H9 (cell line): ENCODE measurements at regions not wholly inside any gene's neighbourhood (a gene's known extent, or its start where the extent isn't known, plus 50 kb on each side); places are given as distances from the start of the nearest gene placed in this dataset.

Source experiments
- DNase-seq: peaks from one replicate; pipeline ENCODE4 v3.0.0-alpha.2; 2017
- H2AFZ ChIP-seq: one replicate; pipeline ENCODE4 v1.6.1; 2013; ENCODE audit warnings: mild to moderate bottlenecking, low read length, control low read depth, moderate library complexity
- H2AK5ac ChIP-seq: 2 replicates; pipeline ENCODE4 v1.6.1; 2013; ENCODE audit warnings: low read length, control low read depth, mixed read lengths; ENCODE audit not compliant: insufficient read length
- H2BK120ac ChIP-seq: one replicate; pipeline ENCODE4 v1.6.1; 2013; ENCODE audit warnings: low read depth, mild to moderate bottlenecking, low read length, control low read depth, inconsistent platforms; ENCODE audit not compliant: poor library complexity, severe bottlenecking
- H2BK12ac ChIP-seq: 2 replicates; pipeline ENCODE4 v1.6.1; 2013; ENCODE audit warnings: low read length, control low read depth, mixed read lengths, low read depth; ENCODE audit not compliant: insufficient read length
- H2BK15ac ChIP-seq: 2 replicates; pipeline ENCODE4 v1.6.1; 2013; ENCODE audit warnings: low read depth, low read length, control low read depth
- H2BK20ac ChIP-seq: one replicate; pipeline ENCODE4 v1.6.1; 2013; ENCODE audit warnings: low read depth, mild to moderate bottlenecking, low read length, control low read depth, inconsistent platforms; ENCODE audit not compliant: poor library complexity, severe bottlenecking
- H2BK5ac ChIP-seq: 2 replicates; pipeline ENCODE4 v1.6.1; 2013; ENCODE audit warnings: low read length, control low read depth, mixed read lengths; ENCODE audit not compliant: insufficient read length
- H3K14ac ChIP-seq: 2 replicates; pipeline ENCODE4 v1.6.1; 2013; ENCODE audit warnings: low read length, control low read depth; ENCODE audit not compliant: insufficient read depth
- H3K18ac ChIP-seq: 2 replicates; pipeline ENCODE4 v1.6.1; 2013; ENCODE audit warnings: low read depth, mild to moderate bottlenecking, mixed read lengths, low read length, control low read depth; ENCODE audit not compliant: insufficient read length
- H3K23ac ChIP-seq: 2 replicates; pipeline ENCODE4 v1.6.1; 2013; ENCODE audit warnings: low read length, control low read depth, mixed read lengths, low read depth; ENCODE audit not compliant: insufficient read length
- H3K23me2 ChIP-seq: 2 replicates; pipeline ENCODE4 v1.6.1; 2013; ENCODE audit warnings: low read depth, mild to moderate bottlenecking, mixed read lengths, low read length, control low read depth; ENCODE audit not compliant: insufficient read length, poor library complexity, severe bottlenecking
- H3K27ac ChIP-seq: 2 replicates; pipeline ENCODE4 v1.5.1; 2013; ENCODE audit warnings: low read length, control low read depth, mixed read lengths, low read depth; ENCODE audit not compliant: insufficient read length
- H3K27me3 ChIP-seq: 2 replicates; pipeline ENCODE4 v1.6.1; 2013; ENCODE audit warnings: low read length, control low read depth, inconsistent platforms; ENCODE audit not compliant: insufficient read depth
- H3K4ac ChIP-seq: 2 replicates; pipeline ENCODE4 v1.6.1; 2013; ENCODE audit warnings: low read depth, mild to moderate bottlenecking, control low read depth, inconsistent platforms, low read length, moderate library complexity
- H3K4me1 ChIP-seq: 2 replicates; pipeline ENCODE4 v1.6.1; 2013; ENCODE audit warnings: low read length, control low read depth, inconsistent platforms; ENCODE audit not compliant: insufficient read depth
- H3K4me2 ChIP-seq: 2 replicates; pipeline ENCODE4 v1.6.1; 2013; ENCODE audit warnings: low read length, control low read depth, mixed read lengths; ENCODE audit not compliant: insufficient read length, insufficient read depth
- H3K56ac ChIP-seq: 2 replicates; pipeline ENCODE4 v1.6.1; 2013; ENCODE audit warnings: low read depth, mild to moderate bottlenecking, mixed read lengths, low read length, control low read depth; ENCODE audit not compliant: insufficient read length
- H3K79me1 ChIP-seq: 2 replicates; pipeline ENCODE4 v1.6.1; 2013; ENCODE audit warnings: low read depth, mild to moderate bottlenecking, moderate library complexity, low read length, control low read depth, inconsistent platforms; ENCODE audit not compliant: insufficient read depth, poor library complexity, severe bottlenecking
- H3K79me2 ChIP-seq: 2 replicates; pipeline ENCODE4 v1.6.1; 2013; ENCODE audit warnings: low read length, control low read depth, inconsistent platforms; ENCODE audit not compliant: insufficient read depth
- H3K9ac ChIP-seq: 2 replicates; pipeline ENCODE4 v1.6.1; 2013; ENCODE audit warnings: low read length, control low read depth, mixed read lengths; ENCODE audit not compliant: insufficient read length; ENCODE audit errors: extremely low read depth
- H3K9me3 ChIP-seq: one replicate; pipeline ENCODE4 v1.6.1; 2013; ENCODE audit warnings: low read depth, low read length, inconsistent platforms; ENCODE audit not compliant: control insufficient read depth
- H3T11ph ChIP-seq: one replicate; pipeline ENCODE4 v1.6.1; 2013; ENCODE audit warnings: mild to moderate bottlenecking, low read length, control low read depth, inconsistent platforms
- H4K20me1 ChIP-seq: one replicate; pipeline ENCODE4 v1.6.1; 2013; ENCODE audit not compliant: control insufficient read depth, insufficient read length, insufficient read depth
- H4K5ac ChIP-seq: 2 replicates; pipeline ENCODE4 v1.6.1; 2013; ENCODE audit warnings: low read depth, mild to moderate bottlenecking, mixed read lengths, low read length, control low read depth; ENCODE audit not compliant: insufficient read length
- H4K8ac ChIP-seq: replicated peaks from 2 replicates; pipeline ENCODE4 v1.6.1; 2013; ENCODE audit warnings: low read length, control low read depth, mixed read lengths, low read depth; ENCODE audit not compliant: insufficient read length
- H4K91ac ChIP-seq: 2 replicates; pipeline ENCODE4 v1.6.1; 2013; ENCODE audit warnings: low read depth, mild to moderate bottlenecking, moderate library complexity, mixed read lengths, low read length, control low read depth; ENCODE audit not compliant: insufficient read length
- H3K27ac Mint-ChIP-seq, 3 experiments: 2 replicates in 2 of 3; 3 replicates in 1 of 3; pipeline ENCODE4 v1.8.0; 2020 to 2021; ENCODE audit warnings: mixed read lengths in 3 of 3, mild to moderate bottlenecking in 1 of 3, moderate library complexity in 1 of 3
- H3K27me3 Mint-ChIP-seq: 2 replicates; pipeline ENCODE4 v1.8.0; 2021; ENCODE audit warnings: low read depth, mild to moderate bottlenecking, moderate library complexity, mixed read lengths
- H3K36me3 Mint-ChIP-seq, 3 experiments: 2 replicates in 2 of 3; 3 replicates in 1 of 3; pipeline ENCODE4 v1.8.0; 2020 to 2021; ENCODE audit warnings: low read depth in 3 of 3, mixed read lengths in 3 of 3; ENCODE audit not compliant: insufficient read depth in 1 of 3
- H3K4me1 Mint-ChIP-seq, 2 experiments: 2 replicates each; pipeline ENCODE4 v1.8.0; 2020; ENCODE audit warnings: mixed read lengths in 2 of 2
- H3K4me3 Mint-ChIP-seq, 2 experiments: 2 replicates in 1 of 2; 3 replicates in 1 of 2; pipeline ENCODE4 v1.8.0; 2020 to 2021; ENCODE audit warnings: mild to moderate bottlenecking in 2 of 2, mixed read lengths in 2 of 2, moderate library complexity in 1 of 2
- H3K9me3 Mint-ChIP-seq, 2 experiments: 2 replicates in 1 of 2; 3 replicates in 1 of 2; pipeline ENCODE4 v1.8.0; 2020; ENCODE audit warnings: mild to moderate bottlenecking in 2 of 2, mixed read lengths in 2 of 2, moderate library complexity in 1 of 2
- WGBS: extraction: QIAGEN DNeasy Blood & Tissue Kit; methylation state at CpG from one replicate; pipeline ENCODE4 v1.1.7; 2013; ENCODE audit warnings: missing lambda C conversion rate, low lambda C conversion rate, mixed read lengths; ENCODE audit not compliant: insufficient read length; ENCODE audit errors: extremely low coverage; 5-methylcytosine and 5-hydroxymethylcytosine counted together
- TF ChIP-seq, protein P1 (sequence below): fragments of 200-600 bp; sonication (generic); conservative IDR thresholded peaks from 3 replicates; pipeline ENCODE4 v1.8.0; 2021; ENCODE audit warnings: antibody characterized with exemption, mild to moderate bottlenecking

DNA sequence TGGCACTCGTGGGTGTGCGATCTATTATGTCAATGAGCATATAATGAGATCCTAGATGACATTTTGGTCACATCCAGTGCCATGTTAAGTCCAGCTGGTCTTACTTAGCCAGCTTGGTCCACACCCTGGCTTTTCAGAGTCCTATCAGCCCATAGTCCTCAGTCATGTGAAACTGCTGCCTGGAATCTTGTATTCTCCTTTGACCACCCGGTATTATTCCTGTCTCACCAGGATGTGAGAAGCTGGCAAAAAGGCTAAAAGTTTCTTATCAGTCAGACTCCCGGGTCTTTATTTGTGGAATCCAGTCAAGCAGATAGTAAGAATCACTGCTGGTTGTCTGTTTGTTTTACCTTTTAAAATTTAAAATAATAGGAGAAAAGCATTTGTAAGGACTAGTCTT is 705.6 kb upstream of the GHITM start:
- no peak overlapping the region for H3K4ac ChIP-seq
- no peak overlapping the region for H2BK15ac ChIP-seq
- H3K4me1 ChIP-seq, result no peaks in the 10 kb centered on the region; the same call in none of the 2 replicates
- no peaks in the 10 kb centered on the region for H3K27me3 Mint-ChIP-seq
- H3K36me3 Mint-ChIP-seq, result peaks cover 12 to 20% (median 12%) of the 10 kb centered on the region in 3 experiments
- H2AFZ ChIP-seq, result no peak overlapping the region
- no peak overlapping the region for H3K18ac ChIP-seq
- no peak overlapping the region for H2BK20ac ChIP-seq
- TF ChIP-seq, protein P1, sequence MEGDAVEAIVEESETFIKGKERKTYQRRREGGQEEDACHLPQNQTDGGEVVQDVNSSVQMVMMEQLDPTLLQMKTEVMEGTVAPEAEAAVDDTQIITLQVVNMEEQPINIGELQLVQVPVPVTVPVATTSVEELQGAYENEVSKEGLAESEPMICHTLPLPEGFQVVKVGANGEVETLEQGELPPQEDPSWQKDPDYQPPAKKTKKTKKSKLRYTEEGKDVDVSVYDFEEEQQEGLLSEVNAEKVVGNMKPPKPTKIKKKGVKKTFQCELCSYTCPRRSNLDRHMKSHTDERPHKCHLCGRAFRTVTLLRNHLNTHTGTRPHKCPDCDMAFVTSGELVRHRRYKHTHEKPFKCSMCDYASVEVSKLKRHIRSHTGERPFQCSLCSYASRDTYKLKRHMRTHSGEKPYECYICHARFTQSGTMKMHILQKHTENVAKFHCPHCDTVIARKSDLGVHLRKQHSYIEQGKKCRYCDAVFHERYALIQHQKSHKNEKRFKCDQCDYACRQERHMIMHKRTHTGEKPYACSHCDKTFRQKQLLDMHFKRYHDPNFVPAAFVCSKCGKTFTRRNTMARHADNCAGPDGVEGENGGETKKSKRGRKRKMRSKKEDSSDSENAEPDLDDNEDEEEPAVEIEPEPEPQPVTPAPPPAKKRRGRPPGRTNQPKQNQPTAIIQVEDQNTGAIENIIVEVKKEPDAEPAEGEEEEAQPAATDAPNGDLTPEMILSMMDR, result no peak
- H4K8ac ChIP-seq, result no peak overlapping the region
- no peak overlapping the region for H3K27ac ChIP-seq
- no peaks in the 10 kb centered on the region for H3K27me3 ChIP-seq
- H3K9me3 Mint-ChIP-seq, result peaks cover 10 to 23% of the 10 kb centered on the region in 2 experiments
- H2AK5ac ChIP-seq, result no peak overlapping the region
- H2BK120ac ChIP-seq, result no peak overlapping the region
- H3K23me2 ChIP-seq, result no peaks in the 10 kb centered on the region
- no peak overlapping the region for H3T11ph ChIP-seq
- no peaks in the 10 kb centered on the region for H3K79me1 ChIP-seq
- no peak overlapping the region for H3K9ac ChIP-seq
- no peak overlapping the region for H3K4me2 ChIP-seq
- no CpG with 5 or more reads among the region's 4 CpGs for WGBS
- H3K27ac Mint-ChIP-seq, result no peak overlapping the region
- no peak overlapping the region for H3K4me3 Mint-ChIP-seq
- H2BK5ac ChIP-seq, result no peak overlapping the region
- peaks cover 20 to 33% of the 10 kb centered on the region in 2 experiments for H3K4me1 Mint-ChIP-seq
- no peak overlapping the region for H2BK12ac ChIP-seq
- no peaks in the 10 kb centered on the region for H4K20me1 ChIP-seq
- H3K23ac ChIP-seq, result no peak overlapping the region
- H3K9me3 ChIP-seq, result no peaks in the 10 kb centered on the region
- no peak overlapping the region for H4K91ac ChIP-seq
- no peak overlapping the region for H3K14ac ChIP-seq
- no peak overlapping the region for H4K5ac ChIP-seq
- no peaks in the 10 kb centered on the region for H3K79me2 ChIP-seq
- DNase-seq, result no peak
- no peak overlapping the region for H3K56ac ChIP-seq
